OCI-LY7 (cell line): ENCODE measurements at regions not wholly inside any gene's neighbourhood (a gene's known extent, or its start where the extent isn't known, plus 50 kb on each side); places are given as distances from the start of the nearest gene placed in this dataset.

ENCODE experiments used
- EZH2phosphoT487 ChIP-seq: fragments of 200-600 bp; sonication (generic); IDR thresholded peaks from 2 replicates; pipeline ENCODE4 v1.6.1; 2018; ENCODE audit warnings: low read depth, borderline replicate concordance, mild to moderate bottlenecking, mixed run types, antibody characterized with exemption, low read length, moderate library complexity, mixed read lengths
- TF ChIP-seq, protein P1 (sequence below): fragments of 200-600 bp; sonication (generic); conservative IDR thresholded peaks from 2 replicates; pipeline ENCODE4 v1.5.1; 2014; ENCODE audit warnings: mild to moderate bottlenecking, antibody characterized with exemption, low read length, moderate library complexity, mixed read lengths

DNA sequence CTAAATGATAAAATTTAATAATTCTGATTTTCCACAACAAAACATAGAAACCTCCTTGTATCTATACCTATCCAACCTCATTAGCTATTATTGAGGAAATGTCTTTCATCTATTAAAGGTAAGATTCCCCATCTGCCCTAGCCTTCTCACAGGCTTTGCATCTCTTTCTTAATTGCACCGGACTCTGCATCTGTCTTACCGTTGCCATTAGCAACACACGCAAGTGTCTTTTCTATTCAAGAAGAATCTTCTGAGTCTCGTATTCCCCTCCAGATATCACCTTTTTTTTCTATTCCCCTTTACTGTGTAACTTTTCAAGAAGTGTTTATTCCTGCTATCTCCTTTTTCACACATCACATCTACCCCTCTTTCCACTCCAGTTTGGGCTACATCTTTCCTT is 500.0 kb downstream of the NOVA1 start:
- TF ChIP-seq, protein P1, sequence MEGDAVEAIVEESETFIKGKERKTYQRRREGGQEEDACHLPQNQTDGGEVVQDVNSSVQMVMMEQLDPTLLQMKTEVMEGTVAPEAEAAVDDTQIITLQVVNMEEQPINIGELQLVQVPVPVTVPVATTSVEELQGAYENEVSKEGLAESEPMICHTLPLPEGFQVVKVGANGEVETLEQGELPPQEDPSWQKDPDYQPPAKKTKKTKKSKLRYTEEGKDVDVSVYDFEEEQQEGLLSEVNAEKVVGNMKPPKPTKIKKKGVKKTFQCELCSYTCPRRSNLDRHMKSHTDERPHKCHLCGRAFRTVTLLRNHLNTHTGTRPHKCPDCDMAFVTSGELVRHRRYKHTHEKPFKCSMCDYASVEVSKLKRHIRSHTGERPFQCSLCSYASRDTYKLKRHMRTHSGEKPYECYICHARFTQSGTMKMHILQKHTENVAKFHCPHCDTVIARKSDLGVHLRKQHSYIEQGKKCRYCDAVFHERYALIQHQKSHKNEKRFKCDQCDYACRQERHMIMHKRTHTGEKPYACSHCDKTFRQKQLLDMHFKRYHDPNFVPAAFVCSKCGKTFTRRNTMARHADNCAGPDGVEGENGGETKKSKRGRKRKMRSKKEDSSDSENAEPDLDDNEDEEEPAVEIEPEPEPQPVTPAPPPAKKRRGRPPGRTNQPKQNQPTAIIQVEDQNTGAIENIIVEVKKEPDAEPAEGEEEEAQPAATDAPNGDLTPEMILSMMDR = no peak
- TF ChIP-seq EZH2phosphoT487 = no peak
